Activated CD4-positive, CD25-positive, alpha-beta regulatory T cell (primary cell): ENCODE measurements at regions not wholly inside any gene's neighbourhood (a gene's known extent, or its start where the extent isn't known, plus 50 kb on each side); places are given as distances from the start of the nearest gene placed in this dataset.
"Not testable (repeated sequence)": the region's sequence is repeated elsewhere in the genome, so short reads cannot be mapped to it uniquely, and the experiment has no call there.

Experiments used
- DNase-seq, 4 experiments: peaks; one replicate each; lab custom pipeline; 2025; lab: John Stamatoyannopoulos, UW

DNA sequence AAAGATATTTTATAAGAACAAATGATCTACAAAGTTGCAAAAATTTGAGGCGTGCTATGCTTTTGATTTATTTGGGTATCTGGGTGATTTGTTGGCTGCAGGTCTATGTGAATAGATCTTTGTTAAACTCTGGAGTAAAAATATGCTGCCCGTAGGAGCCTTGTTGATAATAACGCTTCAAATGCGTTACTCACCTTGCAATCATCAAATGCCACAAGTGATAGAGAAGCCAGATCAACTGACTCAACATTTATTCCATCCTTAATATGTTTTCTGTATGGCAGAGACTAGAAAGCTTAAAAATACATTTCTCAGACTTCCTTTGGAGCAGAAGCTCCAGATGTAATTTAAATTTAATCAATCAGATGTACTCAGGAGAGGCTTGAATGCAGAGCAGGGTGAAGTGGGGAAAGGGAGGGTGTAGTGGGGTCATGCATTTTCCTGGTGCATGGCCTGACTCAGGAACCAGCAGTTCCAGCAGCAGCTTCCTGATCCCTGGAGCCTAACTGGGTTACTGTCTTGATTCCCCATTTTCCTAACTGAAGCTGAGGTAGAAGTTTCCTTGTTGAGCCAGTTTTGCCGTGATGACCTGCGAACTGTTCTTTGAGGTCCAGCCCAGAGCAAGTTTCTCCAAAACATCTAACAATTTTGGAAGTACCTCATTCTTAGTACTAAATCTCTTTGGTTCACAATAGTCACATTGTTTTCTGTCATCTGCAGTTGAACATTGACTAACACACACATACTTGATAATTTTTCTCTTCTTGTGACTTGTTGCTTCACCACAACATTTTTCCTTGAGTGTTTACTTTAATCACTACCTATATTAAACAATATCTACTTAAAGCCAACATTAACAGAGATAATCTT is 284.7 kb upstream of the CWC22 start:
- no peak for DNase-seq

DNA sequence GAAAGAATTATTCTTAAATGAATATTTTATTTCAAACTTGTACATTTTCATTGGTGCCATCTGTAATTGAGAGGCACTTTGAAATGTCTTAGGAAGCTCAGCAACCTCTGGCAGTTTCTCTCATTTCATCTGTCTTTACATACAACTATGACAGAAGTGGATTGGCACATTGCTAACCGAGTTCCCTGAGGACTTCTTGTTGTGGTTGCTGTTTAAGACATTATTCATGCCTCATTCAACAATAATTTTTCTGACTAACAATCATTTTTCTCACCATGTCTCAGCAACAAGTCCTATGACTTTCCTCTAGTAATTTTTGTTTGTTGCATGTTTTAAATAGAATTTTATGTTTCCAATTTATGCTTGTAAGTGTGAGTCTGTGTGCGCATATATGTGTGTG is 284.0 kb upstream of the CWC22 start:
- no peak for DNase-seq

DNA sequence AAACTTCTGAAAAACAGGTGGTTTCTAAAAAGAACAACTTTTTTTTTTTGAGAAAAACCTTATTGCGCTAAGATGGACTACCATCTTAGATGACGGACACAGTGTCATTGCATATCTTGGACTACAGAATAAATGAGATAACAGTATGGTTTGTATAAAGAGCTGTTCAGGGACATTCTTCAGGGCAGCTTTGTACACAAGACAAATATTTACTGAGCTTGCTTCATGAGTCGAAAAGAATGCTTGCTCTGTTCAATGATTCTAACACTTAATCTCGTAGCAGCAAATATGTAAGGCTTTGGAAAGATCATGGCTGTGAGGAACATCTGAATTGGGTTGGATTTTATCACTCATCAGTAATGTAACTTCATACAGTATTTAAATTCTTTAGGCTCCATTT is 282.5 kb upstream of the CWC22 start:
- DNase-seq: no peak

DNA sequence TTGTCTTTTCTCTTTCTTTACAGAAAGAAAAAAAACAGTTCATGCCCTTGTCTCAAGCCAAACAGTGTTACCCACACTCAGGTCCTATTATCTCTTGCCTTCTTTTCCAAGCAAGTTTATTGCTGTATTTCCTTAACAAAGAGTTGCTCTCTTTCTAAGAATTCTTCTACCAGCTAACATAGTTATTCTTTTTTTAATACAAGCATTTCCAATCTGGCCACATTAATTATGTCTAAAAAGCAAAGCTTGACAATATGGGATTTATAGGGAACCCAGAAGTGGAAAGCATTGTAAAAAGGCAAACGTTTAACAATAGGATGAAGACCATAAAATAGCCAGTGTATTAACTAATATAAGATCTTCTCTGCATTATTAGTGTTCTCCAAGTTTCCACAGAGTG is 272.5 kb upstream of the CWC22 start:
- DNase-seq: no peak

DNA sequence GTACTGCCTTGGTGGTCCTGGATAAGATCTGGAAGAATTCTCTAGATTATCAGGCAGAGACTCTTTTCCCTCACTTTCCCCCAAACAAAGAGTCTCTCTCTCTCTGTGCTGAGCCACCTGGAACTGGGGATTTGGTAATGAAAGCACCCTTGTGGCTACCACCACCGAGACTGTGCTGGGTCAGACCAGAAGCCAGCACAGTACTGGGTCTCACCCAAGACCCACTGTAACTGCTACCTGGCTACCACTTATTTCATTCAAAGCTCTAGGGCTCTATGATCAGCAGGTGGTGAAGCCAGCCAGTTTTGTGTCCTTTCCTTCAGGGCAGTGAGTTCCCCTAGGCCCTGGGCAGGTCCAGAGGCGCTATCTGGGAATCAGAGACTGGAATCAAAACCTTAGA is 269.6 kb upstream of the CWC22 start:
- no peak for DNase-seq

DNA sequence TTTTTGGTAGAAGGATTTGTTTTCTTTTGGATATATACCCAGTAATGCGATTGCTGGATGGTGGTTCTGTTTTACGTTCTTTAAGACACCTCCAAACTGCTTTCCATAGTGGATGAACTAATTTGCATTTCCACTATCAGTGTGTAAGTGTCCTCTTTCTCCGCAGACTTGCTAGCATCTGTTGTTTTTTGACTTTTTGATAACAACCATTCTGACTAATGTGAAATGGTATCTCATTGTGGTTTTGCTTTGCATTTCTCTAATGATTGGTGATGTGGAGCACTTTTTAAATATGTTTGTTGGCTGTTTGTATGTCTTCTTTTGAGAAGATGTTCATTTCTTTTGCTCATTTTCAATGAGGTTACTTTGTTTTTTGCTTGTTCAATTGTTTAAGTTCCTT is 260.9 kb upstream of the CWC22 start:
- DNase-seq: no peak

DNA sequence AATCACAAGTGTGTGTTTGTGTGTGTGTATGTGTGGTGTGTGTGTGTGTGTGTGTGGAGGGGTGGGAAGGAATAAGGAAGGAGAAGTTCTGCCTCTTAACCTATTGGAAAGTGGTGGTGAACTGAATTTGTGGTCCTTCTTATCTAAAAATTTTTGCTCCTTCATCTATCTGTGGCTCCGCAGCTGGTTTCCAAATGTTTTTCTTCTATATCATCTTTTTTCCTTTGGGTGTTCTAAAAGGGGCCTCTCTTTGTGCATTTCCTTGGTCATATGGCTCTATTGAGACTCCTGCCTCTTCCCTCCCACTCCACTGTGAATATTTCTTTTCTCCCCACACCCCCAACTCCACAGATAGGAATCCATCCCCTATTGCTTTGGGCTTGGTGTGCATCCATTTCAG is 254.9 kb upstream of the CWC22 start:
- no peak for DNase-seq

DNA sequence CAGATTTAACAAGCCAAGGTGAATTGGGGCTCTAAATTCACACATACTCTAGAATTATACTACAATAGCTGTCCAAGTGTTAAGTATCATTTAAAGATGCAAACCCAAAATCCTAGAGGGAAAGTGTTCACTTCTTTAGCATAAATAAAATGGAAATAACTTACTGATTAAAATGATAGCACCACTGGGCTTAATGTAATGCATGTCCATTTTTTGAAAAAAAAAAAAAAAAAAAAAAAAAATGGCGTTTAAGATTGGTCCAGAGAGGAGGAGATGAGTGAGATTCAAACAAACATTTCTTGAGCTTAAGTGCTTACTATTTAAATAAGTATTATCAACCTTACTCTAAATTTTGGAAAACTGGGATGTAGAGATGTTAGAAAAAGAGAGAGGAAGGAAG is 251.5 kb upstream of the CWC22 start:
- DNase-seq: no peak

DNA sequence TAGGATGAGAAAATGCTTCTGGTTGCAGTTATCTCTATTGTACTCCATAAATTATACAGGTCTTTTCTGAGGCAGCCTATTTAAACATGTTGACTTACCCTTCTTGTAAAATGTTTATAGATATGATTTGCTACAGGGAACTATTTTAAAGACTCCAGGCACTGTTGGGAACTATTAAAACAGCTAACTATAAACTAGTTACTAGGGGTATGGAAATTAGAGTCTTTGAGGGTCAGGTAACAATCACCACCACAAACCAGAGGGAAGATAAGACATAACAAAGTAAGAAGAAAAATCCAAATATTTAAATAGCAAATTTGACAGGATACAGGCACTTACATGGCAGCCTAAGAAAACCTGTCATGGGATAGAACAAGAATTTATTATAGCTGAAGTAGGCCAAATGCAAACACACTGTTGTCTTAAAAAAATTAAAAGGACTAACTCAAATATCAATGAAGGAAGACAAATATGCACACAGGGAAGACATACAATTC is 251.0 kb upstream of the CWC22 start:
- DNase-seq: no peak

DNA sequence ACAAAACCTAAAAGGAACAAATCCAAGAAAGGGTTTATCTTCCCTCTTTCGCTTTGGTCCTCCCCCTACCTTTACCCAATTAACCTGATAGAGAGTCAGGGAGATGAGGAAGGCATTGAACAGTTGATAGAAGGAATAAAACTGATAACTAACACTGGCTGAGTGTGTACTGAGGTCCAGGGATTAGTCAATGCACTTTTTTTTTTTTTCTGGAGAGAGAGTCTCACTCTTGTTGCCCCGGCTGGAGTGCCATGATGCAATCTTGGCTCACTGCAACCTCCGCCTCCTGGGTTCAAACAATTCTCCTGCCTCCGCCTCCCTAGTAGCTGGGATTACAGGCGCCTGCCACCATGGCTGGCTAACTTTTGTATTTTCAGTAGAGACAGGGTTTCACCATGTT is 250.2 kb upstream of the CWC22 start:
- DNase-seq: no peak

DNA sequence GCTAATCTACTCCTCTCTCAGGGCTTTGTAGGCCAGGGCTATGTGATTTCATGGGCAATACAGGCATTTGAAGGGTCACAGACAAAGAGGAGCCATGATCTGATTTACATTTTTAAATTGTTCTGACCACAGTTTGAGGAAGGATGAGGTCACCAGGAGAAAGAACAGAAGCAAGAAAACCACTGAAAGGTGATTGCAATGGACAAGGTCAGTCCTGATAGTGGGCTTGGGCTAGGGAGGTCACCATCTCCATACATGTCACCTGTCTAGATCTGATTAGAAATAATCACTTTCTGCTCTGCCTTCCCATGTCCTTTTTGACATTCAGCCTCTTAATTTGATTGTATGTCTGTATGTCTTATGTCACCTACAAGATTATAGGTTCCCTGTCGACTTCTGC is 248.9 kb upstream of the CWC22 start:
- DNase-seq: no peak

DNA sequence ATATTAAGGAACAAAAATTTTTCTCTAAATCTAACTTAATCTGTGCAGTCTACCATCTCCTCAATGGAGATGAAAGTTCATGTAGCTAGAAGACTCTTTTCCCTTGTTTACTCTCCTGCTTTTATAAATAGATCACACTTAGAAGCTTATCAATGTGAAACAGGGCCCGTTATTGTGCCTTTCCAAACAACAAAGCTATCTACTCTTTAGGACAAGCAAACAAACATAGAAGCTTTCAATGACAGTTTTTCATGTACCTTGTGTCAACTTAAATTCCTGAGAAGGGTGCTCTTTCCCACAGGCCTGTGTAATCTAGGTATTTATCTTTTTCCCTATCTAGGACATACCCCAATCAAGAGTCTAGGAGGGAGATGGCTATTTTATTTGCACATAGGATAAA is 247.8 kb upstream of the CWC22 start:
- no peak for DNase-seq

DNA sequence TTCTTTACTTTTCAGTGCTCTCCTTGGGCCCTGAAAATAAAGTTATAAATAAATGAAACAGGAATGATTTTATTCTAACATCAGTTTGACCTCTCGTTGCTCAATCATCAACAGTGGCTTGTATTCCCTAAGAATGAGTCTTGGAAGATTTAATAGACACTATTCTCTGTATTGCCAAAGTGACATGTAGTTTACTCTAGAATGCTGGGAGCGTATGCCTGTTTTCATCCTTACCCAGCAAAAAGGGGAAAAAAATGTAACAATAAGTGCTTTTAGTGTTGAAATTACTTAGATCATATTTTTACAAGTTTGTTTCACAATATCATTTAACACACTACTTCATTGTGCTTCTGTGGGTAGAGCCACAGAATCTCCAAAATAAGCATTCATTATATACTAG is 240.6 kb upstream of the CWC22 start:
- DNase-seq: no peak

DNA sequence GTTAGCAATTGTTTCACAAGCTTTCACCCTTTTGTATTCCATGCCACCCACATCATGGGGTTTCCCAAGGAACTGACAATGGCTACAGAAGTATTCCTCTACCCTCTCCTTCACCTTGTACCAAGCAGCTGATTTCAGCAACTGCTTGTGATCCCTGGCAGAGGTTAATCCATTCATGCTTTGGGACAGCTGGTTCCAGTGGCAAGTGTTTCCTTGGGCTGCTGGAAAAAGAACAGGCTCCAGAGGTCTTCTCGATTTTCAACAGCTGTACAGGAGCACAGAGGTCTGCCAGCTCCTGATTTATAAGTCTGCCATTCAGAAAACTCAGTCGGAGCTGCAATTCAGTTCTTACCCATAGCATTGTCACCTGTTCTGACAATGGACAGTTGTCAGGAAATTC is 239.2 kb upstream of the CWC22 start:
- DNase-seq: no peak

DNA sequence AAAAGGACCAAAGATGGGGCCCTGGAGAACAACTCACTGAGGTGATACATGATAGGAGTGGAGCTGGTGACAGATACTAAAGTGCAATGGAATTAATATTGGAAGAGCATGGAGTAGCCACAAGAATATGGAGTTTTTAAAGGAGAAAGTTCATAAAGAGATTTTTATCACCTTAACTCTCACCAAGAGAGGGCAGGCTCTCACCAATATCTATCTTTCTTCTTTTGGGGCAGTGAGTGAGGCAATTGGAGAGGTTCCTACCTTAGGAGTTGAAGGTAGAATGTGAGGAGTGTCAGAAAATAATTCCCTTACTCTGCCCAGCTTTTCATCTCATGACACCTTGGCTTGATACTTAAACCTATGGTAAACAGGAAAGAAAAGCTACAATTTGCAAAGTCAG is 233.7 kb upstream of the CWC22 start:
- DNase-seq: no peak

DNA sequence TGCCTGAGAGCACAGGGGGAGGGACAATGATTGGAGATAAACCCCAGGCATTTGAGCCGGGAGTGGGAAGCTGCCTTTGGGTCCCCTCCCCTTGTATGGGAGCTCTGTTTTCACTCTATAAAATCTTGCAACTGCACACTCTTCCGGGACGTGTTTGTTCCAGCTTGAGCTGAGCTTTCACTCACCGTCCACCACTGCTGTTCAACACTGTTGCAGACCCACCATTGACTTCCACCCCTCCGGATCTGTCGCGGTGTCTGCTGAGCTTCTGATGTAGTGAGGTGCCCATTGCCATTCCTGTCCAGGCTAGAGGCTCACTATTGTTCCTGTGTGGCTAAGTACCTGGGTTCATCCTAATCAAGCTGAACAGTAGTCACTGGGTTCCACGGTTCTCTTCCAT is 231.6 kb upstream of the CWC22 start:
- DNase-seq: no peak

DNA sequence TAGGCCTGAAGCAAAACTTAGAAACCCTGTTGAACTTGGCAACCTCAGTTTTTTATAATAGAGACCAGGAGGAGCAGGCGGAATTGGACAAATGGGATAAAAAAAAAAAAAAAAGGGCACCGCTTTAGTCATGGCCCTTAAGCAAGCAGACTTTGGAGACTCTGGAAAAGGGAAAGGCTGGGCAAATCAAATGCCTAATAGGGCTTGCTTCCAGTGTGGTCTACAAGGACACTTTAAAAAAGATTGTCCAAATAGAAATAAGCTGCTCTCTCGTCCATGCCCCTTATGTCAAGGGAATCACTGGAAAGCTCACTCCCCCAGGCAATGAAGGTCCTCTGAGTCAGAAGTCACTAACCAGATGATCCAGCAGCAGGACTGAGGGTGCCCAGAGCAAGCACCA is 229.0 kb upstream of the CWC22 start:
- DNase-seq: not testable (repeated sequence)

DNA sequence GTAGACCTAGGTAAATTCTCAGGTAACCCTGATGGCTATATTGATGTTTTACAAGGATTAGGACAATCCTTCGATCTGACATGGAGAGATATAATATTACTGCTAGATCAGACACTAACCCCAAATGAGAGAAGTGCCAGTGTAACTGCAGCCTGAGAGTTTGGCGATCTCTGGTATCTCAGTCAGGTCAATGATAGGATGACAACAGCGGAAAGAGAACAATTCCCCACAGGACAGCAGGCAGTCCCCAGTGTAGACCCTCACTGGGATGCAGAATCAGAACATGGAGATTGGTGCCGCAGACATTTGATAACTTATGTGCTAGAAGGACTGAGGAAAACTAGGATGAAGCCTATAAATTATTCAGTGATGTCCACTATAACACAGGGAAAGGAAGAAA is 228.4 kb upstream of the CWC22 start:
- not testable (repeated sequence) for DNase-seq

DNA sequence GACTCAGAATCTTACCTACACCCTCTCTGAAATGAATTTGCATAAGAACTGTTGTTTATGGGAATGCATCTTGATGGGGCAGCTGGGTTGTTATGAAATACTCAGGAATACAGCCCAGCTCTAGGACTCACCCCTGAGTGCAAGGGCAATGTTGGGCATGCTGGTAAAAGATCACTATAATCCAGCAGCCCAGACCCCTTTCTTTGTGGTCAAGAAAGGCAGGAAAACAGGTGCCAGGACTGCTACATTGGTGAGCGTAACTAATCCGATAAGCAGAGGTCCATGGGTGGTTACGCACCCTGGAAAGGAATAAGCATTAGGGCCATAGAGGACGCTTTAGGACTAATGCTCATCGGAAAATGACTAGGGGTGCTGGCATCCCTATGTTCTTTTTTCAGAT is 227.9 kb upstream of the CWC22 start:
- DNase-seq: not testable (repeated sequence)

DNA sequence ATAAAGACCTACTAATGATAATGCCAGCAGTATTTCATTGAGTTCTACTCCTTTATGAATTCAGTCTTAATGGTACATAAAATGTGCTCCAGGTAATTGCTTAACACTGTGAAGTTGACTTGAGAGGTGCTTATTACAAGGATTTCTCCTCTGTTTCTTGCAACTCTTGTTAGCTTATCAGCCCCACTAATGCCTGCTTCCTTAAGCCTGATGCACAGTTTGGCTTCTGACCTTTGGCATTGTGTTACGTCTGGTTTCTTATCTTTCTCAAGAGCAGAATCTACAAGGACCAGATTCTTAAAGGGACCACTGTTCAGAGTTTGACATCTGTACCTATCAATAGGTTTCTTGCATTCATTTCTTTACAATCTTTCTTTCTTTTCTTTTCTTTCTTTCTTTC is 223.9 kb upstream of the CWC22 start:
- DNase-seq: no peak

DNA sequence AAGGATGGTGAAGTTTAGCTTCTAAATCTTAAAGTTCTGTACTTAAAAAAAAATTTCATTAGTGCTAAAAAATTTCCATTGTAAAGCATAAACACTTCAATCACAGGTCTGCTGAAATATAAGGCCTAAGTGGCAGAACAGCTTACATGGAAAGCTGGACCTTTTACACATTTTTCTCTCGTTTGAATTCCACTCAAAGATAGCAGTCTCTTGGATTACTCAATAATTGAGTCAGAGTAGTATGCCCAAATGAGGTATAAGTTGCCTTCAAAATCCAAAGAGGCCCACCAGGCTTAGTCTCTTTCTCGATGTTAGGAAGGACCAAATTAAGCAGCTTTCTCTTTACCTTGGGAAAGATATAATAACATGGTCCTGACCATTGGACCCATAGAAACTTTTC is 220.4 kb upstream of the CWC22 start:
- no peak for DNase-seq

DNA sequence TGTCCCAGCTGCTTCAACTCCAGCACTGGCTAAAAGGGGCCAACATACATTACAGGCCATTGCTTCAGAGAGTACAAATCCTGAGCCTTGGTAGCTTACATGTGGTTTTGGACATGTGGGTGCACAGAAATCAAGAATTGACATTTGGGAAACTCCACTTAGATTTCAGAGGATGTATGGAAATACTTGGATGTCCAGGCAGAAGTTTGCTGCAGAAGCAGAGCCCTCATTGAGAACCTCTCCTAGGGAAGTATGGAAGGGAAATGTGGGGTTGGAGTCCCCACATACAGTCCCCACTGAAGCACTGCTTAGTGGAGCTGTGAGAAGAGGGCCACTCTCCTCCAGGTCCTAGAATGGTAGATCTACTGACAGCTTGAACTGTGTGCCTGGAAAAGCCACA is 218.0 kb upstream of the CWC22 start:
- no peak for DNase-seq

DNA sequence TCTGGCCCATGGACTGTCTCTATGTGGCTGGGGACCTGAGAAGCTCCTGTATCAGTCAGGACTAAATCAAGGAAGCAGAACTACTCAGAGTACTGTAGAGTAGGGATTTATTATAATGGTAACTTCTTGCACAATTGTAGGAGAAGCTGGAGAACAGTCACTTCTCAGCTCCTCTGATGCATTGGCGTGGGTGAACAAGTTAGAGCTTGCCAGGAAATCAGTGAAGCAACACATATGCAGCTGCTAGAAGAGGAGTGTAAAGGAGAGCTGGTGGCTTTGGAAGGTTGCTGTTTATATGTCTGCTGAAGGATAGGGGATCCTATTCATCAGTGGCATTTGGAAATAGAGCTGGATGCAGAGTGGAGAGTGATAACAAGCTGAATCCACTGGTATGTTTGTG is 215.5 kb upstream of the CWC22 start:
- no peak for DNase-seq

DNA sequence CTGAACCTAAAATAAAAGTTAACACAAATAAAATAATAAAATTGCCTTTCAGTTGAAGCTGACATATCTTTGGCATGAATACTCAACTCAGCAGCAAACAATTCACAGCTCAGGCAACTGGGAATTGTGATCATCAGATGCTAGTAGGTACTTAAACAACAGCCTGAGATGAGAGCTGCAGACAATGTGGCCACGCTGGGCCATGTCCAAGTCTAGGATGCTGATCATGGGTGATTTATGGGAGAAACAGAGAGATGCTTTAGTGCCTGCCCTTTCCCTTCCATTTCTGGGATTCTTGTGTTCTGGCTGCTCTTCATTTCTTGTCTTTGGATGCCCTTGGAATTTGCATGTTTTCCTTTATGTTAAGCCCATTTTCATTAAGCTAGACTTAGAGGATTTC is 212.4 kb upstream of the CWC22 start:
- no peak for DNase-seq
